Stomach (tissue), 8 donors: ENCODE measurements at regions not wholly inside any gene's neighbourhood (a gene's known extent, or its start where the extent isn't known, plus 50 kb on each side); places are given as distances from the start of the nearest gene placed in this dataset.

Source experiments
- DNase-seq, 2 donors: peaks; one replicate each; pipeline versions ENCODE4 v3.0.0 to v3.0.0-alpha.2; 2013 to 2019
- H3K27ac ChIP-seq, 5 donors: fragments of 200-600 bp in 4 of 5; sonication (generic) in 4 of 5; one replicate each; pipeline ENCODE4 v1.5.1; 2013 to 2019; ENCODE audit warnings: mild to moderate bottlenecking in 1 of 5, moderate library complexity in 1 of 5
- H3K27me3 ChIP-seq, 3 donors: fragments of 200-600 bp; sonication (generic); one replicate each; pipeline ENCODE4 v1.5.1; 2017 to 2019; ENCODE audit warnings: mixed run types in 1 of 3
- H3K36me3 ChIP-seq, 4 donors: fragments of 200-600 bp; sonication (generic); 1 replicate in 3 of 4; 2 replicates in 1 of 4; pipeline ENCODE4 v1.5.1; 2016 to 2019
- H3K4me1 ChIP-seq, 4 donors: fragments of 200-600 bp; sonication (generic); one replicate each; pipeline ENCODE4 v1.5.1; 2016 to 2019
- H3K4me3 ChIP-seq, 4 donors: fragments of 200-600 bp; sonication (generic) in 3 of 4; one replicate each; pipeline ENCODE4 v1.5.1; 2016 to 2019; ENCODE audit warnings: mild to moderate bottlenecking in 1 of 4
- H3K9me3 ChIP-seq, 4 donors: fragments of 200-600 bp; sonication (generic); one replicate each; pipeline ENCODE4 v1.5.1; 2016 to 2019
- EP300 ChIP-seq: sonication (generic); formaldehyde crosslinking; IDR thresholded peaks from one replicate; pipeline ENCODE4 v1.6.1; 2017; ENCODE audit warnings: antibody characterized with exemption
- POLR2A ChIP-seq, 4 donors: fragments of 450-650 bp; IDR thresholded peaks; one replicate each; pipeline ENCODE4 v1.6.1; 2016; ENCODE audit warnings: antibody characterized with exemption in 4 of 4, control low read depth in 2 of 4, mild to moderate bottlenecking in 1 of 4, moderate library complexity in 1 of 4
- POLR2AphosphoS5 ChIP-seq, 3 donors: sonication (generic); formaldehyde crosslinking; IDR thresholded peaks; one replicate each; pipeline ENCODE4 v1.6.1; 2016; ENCODE audit warnings: antibody characterized with exemption in 3 of 3
- WGBS, 5 donors: extraction: QIAGEN DNeasy Blood & Tissue Kit in 3 of 5; methylation state at CpG; one replicate each; pipeline versions ENCODE4 v1.1.5 to v1.1.7; 2013 to 2018; 5-methylcytosine and 5-hydroxymethylcytosine counted together
- intact Hi-C: fragments of 100-400 bp; cut with DNase I; formaldehyde crosslinking; loops from one replicate; pipeline ENCODE4 v1.15.1; 2023; ENCODE audit warnings: low total_unique reads
- TF ChIP-seq, protein P1 (sequence below), 7 experiments: fragments of 450-650 bp in 4 of 7; fragments of 200-600 bp in 3 of 7; sonication (generic) in 3 of 7; IDR thresholded peaks; one replicate each; pipeline ENCODE4 v1.5.1; 2016 to 2019; ENCODE audit warnings: antibody characterized with exemption in 7 of 7, control low read depth in 2 of 7, mild to moderate bottlenecking in 1 of 7
- donor health status: healthy with polysubstance abuse.
- donor health status: Bipolar disorder and iron deficiency.
- donor health status: healthy.

DNA sequence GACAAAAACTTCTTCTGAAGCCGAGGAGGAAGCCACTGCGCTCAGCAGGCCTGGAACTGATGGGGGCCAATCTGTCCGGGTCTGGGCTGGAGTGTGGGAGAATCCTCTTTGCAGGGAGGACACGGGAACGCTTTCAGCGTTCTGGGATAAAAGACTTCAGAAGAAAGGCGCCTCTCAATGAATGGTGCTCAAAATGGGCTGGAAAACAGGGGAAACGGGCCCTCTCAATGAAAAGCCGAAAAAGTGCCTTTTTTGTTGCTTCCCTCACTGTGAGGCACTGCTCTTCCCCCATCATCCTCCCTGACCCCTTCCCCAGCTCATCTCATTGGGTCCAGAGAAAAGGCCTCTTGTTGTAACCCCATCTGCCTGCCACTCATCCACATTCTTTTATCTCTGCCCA lies 119.5 kb upstream of the LRIG1 start:
- no peaks in the 10 kb centered on the region for H3K27me3 ChIP-seq
- H3K9me3 ChIP-seq: no peaks in the 10 kb centered on the region
- H3K36me3 ChIP-seq: no peaks in the 10 kb centered on the region
- no peak for TF ChIP-seq POLR2AphosphoS5 (IDR thresholded peaks at IDR 0.05)
- TF ChIP-seq, protein P1, sequence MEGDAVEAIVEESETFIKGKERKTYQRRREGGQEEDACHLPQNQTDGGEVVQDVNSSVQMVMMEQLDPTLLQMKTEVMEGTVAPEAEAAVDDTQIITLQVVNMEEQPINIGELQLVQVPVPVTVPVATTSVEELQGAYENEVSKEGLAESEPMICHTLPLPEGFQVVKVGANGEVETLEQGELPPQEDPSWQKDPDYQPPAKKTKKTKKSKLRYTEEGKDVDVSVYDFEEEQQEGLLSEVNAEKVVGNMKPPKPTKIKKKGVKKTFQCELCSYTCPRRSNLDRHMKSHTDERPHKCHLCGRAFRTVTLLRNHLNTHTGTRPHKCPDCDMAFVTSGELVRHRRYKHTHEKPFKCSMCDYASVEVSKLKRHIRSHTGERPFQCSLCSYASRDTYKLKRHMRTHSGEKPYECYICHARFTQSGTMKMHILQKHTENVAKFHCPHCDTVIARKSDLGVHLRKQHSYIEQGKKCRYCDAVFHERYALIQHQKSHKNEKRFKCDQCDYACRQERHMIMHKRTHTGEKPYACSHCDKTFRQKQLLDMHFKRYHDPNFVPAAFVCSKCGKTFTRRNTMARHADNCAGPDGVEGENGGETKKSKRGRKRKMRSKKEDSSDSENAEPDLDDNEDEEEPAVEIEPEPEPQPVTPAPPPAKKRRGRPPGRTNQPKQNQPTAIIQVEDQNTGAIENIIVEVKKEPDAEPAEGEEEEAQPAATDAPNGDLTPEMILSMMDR (IDR thresholded peaks at IDR 0.05): no peak
- no peak for TF ChIP-seq POLR2A (IDR thresholded peaks at IDR 0.05)
- no peak for TF ChIP-seq EP300
- H3K4me1 ChIP-seq: peaks cover 0 to 22% (median 5%) of the 10 kb centered on the region in 4 donors
- intact Hi-C loops: no loop called here
- WGBS, 5 donors: 86 to 95% (median 90%) methylated on average over 9 of the region's 9 CpGs
- H3K4me3 ChIP-seq: no peak overlapping the region
- H3K27ac ChIP-seq: no peak overlapping the region
- no peak for DNase-seq

DNA sequence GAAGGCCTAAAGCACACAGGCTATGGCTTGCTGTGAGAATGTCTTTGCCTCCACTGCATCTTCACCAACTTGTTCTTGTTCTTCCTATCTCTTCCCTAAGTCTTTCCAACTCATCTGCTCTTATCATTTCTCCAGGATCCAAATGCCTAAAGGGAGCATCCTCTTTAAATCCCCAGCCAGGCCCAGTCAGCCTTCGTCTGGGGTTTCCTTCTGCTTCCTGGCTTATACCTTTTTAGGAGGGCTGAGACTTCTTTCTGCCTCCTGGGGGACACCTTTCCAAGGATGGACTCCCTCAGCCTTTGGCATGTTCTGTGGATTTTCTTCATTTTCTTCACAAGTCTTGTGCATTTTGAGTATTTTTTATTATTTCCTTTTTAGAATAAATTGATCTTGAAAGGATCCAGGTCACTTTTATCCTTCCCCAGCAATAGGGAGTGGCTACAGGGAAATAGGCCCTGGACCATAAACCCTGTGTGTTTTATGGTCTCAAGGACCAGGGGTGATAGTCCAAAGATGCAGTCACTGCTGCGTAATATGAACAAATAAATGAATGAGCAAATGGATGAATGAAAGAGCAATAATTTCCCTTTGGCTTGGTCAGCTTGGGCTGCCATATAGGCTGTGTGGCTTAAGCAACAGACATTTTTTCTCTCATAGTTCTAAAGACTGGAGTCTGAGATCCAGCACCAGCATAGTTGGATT lies 122.1 kb upstream of the LRIG1 start:
- H3K27ac ChIP-seq: no peak overlapping the region
- H3K4me1 ChIP-seq: peaks cover 0 to 21% (median 5%) of the 10 kb centered on the region in 4 donors
- H3K27me3 ChIP-seq: no peaks in the 10 kb centered on the region
- no peaks in the 10 kb centered on the region for H3K36me3 ChIP-seq
- no peaks in the 10 kb centered on the region for H3K9me3 ChIP-seq
- intact Hi-C loops: no loop called here
- DNase-seq: no peak
- no peak overlapping the region for H3K4me3 ChIP-seq
- WGBS, 5 donors: 88 to 98% (median 96%) methylated on average over 2 of the region's 2 CpGs
- TF ChIP-seq, protein P1 (IDR thresholded peaks at IDR 0.05): no peak
- TF ChIP-seq EP300 (no peak), POLR2AphosphoS5 (IDR thresholded peaks at IDR 0.05) (no peak), POLR2A (IDR thresholded peaks at IDR 0.05) (no peak)

DNA sequence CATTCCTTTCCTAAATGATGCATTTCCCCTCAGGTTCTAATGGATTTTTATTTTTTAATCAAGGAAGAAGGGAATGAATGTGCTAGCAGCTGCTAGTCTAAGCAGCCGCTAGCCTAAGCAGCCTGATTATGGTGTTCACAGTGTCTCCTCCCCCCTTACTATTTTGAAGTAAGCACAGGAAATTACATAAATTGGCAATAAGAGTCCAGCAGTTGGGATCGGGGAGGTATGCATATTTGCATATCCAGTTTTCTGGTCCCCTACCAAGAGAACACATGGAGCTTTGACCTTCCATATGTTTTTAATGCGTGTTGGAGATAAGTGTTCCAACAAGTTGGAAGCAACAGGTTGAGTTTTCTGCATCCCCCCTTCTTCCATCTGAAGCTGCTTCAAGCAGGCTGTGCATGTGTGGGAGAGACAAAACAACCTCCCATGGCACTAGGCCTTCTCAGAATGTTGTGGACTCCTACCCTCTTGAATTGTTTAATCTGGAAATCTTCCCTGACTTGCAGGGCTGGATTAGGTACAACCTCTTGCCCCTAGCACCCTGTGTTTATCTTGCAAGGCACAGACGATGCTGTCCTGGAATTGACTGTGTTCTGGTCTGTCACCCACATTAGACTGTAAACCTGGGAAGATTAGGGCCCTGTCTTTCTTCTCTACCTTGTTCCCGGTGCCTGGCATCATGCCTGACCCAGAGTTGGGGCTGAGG lies 124.8 kb upstream of the LRIG1 start:
- Histone ChIP-seq H3K4me3 (no peak overlapping the region), H3K27me3 (no peaks in the 10 kb centered on the region), H3K4me1 (peaks cover 0 to 14% (median 5%) of the 10 kb centered on the region in 4 donors), H3K36me3 (no peaks in the 10 kb centered on the region), H3K9me3 (no peaks in the 10 kb centered on the region), H3K27ac (no peak overlapping the region)
- intact Hi-C loops: no loop called here
- DNase-seq: peak in 1 of 2 donors; percentile 49
- TF ChIP-seq, protein P1 (IDR thresholded peaks at IDR 0.05): no peak
- no peak for TF ChIP-seq EP300
- no peak for TF ChIP-seq POLR2A (IDR thresholded peaks at IDR 0.05)
- no peak for TF ChIP-seq POLR2AphosphoS5 (IDR thresholded peaks at IDR 0.05)
- WGBS, 5 donors: 32 to 47% (median 39%) methylated on average over 5 of the region's 5 CpGs

DNA sequence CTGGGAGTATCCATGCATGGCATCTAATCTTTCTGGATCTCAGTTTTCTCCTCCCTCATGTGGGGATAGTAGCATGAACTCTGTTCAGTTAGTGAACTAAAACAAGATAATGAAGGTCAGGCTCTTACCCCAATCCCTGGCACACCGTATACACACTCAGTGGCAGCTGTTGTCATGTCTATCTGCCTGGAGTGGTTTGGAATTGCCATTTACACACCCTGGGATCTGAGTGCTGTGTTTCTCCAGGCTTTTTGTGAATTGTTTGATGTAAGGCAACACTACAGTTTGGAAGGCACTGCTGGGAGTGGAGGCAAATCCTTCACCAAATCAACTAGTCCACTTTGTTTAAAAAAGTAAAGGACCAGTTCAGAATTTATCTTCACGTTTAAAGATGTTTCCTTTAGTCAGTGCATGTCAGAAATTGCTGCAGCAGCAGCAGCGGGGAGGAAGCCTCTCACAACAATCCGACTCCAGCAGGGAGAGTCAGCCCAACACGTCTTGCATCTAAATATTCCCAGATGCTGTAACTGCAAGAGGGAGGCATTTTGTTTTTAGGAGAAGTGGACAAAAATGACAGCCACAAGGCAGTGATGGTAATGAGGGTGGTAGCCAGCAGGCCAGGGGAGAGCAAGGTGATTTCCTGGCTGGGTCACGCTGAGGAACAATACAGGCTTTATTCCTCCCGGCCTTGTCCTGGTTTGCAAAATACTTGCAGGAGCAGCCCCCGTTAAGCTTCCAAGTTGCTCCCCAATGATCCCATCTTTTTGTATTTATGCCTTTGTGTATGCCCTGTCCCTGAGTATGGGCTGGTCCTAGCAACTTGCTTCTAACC lies 128.5 kb upstream of the LRIG1 start:
- 72 to 83% (median 82%) methylated on average over 8 of the region's 8 CpGs for WGBS, 5 donors
- H3K36me3 ChIP-seq: no peaks in the 10 kb centered on the region
- intact Hi-C loops: no loop called here
- no peak overlapping the region for H3K4me3 ChIP-seq
- no peaks in the 10 kb centered on the region for H3K9me3 ChIP-seq
- no peak for DNase-seq
- H3K4me1 ChIP-seq: peaks cover 0 to 14% (median 5%) of the 10 kb centered on the region in 4 donors
- no peaks in the 10 kb centered on the region for H3K27me3 ChIP-seq
- H3K27ac ChIP-seq: no peak overlapping the region
- TF ChIP-seq EP300 (no peak), POLR2A (IDR thresholded peaks at IDR 0.05) (no peak), POLR2AphosphoS5 (IDR thresholded peaks at IDR 0.05) (no peak)
- TF ChIP-seq, protein P1 (IDR thresholded peaks at IDR 0.05): no peak
